GM10248 (cell line): ENCODE measurements at regions not wholly inside any gene's neighbourhood (a gene's known extent, or its start where the extent isn't known, plus 50 kb on each side); places are given as distances from the start of the nearest gene placed in this dataset.

ENCODE experiments used
- CTCF ChIA-PET: fragments of 300-600 bp; sonication (Branson Sonifier 250); formaldehyde crosslinking; extraction: SDS; loops from one replicate; lab custom pipeline; 2021; ENCODE audit warnings: antibody characterized with exemption; lab: Yijun Ruan, JAX
- POLR2A ChIA-PET: fragments of 350-650 bp; sonication (Branson Sonifier 250); formaldehyde crosslinking; extraction: SDS; loops from one replicate; lab custom pipeline; 2020; ENCODE audit warnings: antibody characterized with exemption; lab: Yijun Ruan, JAX
- DNase-seq: peaks from one replicate; pipeline ENCODE4 v3.0.0; 2012; ENCODE audit errors: extremely low spot score
- TF ChIP-seq, protein P1 (sequence below): IDR thresholded peaks from 2 replicates; pipeline ENCODE4 v1.5.1; 2012; ENCODE audit warnings: mild to moderate bottlenecking, low read depth; ENCODE audit errors: extremely low read depth, missing control alignments, control extremely low read depth

GRCh38 chr3:59600631-59601030 lies 550.8 kb upstream of the CFAP20DC start:
- POLR2A ChIA-PET, result no interaction called here
- DNase-seq, result no peak
- TF ChIP-seq, protein P1, sequence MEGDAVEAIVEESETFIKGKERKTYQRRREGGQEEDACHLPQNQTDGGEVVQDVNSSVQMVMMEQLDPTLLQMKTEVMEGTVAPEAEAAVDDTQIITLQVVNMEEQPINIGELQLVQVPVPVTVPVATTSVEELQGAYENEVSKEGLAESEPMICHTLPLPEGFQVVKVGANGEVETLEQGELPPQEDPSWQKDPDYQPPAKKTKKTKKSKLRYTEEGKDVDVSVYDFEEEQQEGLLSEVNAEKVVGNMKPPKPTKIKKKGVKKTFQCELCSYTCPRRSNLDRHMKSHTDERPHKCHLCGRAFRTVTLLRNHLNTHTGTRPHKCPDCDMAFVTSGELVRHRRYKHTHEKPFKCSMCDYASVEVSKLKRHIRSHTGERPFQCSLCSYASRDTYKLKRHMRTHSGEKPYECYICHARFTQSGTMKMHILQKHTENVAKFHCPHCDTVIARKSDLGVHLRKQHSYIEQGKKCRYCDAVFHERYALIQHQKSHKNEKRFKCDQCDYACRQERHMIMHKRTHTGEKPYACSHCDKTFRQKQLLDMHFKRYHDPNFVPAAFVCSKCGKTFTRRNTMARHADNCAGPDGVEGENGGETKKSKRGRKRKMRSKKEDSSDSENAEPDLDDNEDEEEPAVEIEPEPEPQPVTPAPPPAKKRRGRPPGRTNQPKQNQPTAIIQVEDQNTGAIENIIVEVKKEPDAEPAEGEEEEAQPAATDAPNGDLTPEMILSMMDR, result no peak
- CTCF ChIA-PET, result interaction anchor here (2.3 kb wide), 1 partner anchor 10 kb away, joined by 6 read pairs; no protein-coding TSS in a partner anchor

DNA sequence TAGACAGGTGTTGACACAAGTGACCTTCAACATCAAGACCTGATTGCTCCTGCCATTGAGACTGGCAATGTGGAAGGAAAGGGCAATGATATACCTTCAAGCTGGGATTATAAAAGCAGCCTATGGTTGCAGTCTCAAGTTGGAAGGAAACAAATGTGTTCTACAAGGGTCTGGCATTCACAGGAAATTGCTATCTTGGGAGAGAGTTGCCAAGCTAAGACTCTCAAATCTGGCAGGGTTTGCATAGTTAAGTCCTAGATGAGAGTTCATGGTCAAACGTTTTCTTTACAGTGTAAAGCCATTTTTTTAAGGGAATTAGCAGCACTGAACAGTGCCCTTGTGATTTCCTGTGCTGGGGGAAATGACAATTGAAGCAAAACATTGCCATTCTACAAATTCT lies 546.9 kb upstream of the CFAP20DC start:
- TF ChIP-seq, protein P1, result no peak
- no peak for DNase-seq
- ChIA-PET POLR2A (no interaction called here), CTCF (interaction anchor here (5.8 kb wide), 1 partner anchor 20 kb away, joined by 37 read pairs; no protein-coding TSS in a partner anchor)

GRCh38 chr3:59595830-59596229 lies 546.0 kb upstream of the CFAP20DC start:
- CTCF ChIA-PET, result interaction anchor here (1.6 to 5.8 kb wide), 2 partner anchors 20 to 56 kb away, joined by 3 to 37 read pairs; no protein-coding TSS in a partner anchor
- no peak for DNase-seq
- POLR2A ChIA-PET, result no interaction called here
- TF ChIP-seq, protein P1, result no peak

GRCh38 chr3:59593380-59593779 lies 543.6 kb upstream of the CFAP20DC start:
- DNase-seq, result no peak
- TF ChIP-seq, protein P1, result no peak
- ChIA-PET CTCF (interaction anchor here (5.8 kb wide), 1 partner anchor 17 kb away, joined by 37 read pairs; no protein-coding TSS in a partner anchor), POLR2A (no interaction called here)

GRCh38 chr3:59580996-59581395 lies 531.2 kb upstream of the CFAP20DC start:
- ChIA-PET CTCF (interaction anchor here (1.3 to 2.5 kb wide), 3 partner anchors 9 to 1801 kb away, joined by 3 to 7 read pairs (median 3); no protein-coding TSS in a partner anchor), POLR2A (no interaction called here)
- TF ChIP-seq, protein P1, result no peak
- no peak for DNase-seq

- ChIA-PET POLR2A (no interaction called here), CTCF (interaction anchor here (1.3 to 2.5 kb wide), 3 partner anchors 9 to 1802 kb away, joined by 3 to 7 read pairs (median 3); no protein-coding TSS in a partner anchor)
These were observed 530.7 kb upstream of the CFAP20DC start for GRCh38 chr3:59580499-59580898.

More at GRCh38 chr3:59580499-59580898, 530.7 kb upstream of the CFAP20DC start:
- no peak for DNase-seq
- TF ChIP-seq, protein P1, result no peak
